Coronary artery (tissue), 2 donors: ENCODE measurements at regions not wholly inside any gene's neighbourhood (a gene's known extent, or its start where the extent isn't known, plus 50 kb on each side); places are given as distances from the start of the nearest gene placed in this dataset.

Experiments
- DNase-seq: peaks from one replicate; pipeline ENCODE4 v3.0.0-alpha.2; 2017; ENCODE audit warnings: low spot score
- H3K27ac ChIP-seq, 2 donors: fragments of 200-600 bp; sonication (generic); one replicate each; pipeline ENCODE4 v1.5.1; 2016 to 2019
- H3K4me3 ChIP-seq: fragments of 200-600 bp; sonication (generic); 2 replicates; pipeline ENCODE4 v1.5.1; 2016; ENCODE audit warnings: mild to moderate bottlenecking, moderate library complexity
- TF ChIP-seq, protein P1 (sequence below): fragments of 200-600 bp; sonication (generic); IDR thresholded peaks from one replicate; pipeline ENCODE4 v1.5.1; 2019; ENCODE audit warnings: antibody characterized with exemption

DNA sequence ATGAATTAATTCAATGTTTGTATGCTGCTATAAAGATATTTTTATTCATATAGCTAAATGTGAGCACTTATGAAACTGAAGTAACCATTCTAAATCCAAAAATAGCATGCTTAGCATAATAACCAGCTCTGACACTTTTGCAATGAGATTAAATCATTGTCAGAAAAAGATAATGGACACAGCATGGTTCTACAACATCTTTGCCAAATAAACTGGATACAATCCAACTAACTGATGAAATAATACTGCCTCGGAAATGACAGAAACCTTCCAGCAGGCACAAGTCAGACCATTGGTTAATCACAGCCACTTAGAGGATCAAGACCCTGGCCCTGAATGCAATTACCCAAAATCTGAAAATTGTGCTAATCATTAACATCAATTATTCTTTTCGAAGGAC lies 592.7 kb upstream of the ADGRL4 start:
- TF ChIP-seq, protein P1, sequence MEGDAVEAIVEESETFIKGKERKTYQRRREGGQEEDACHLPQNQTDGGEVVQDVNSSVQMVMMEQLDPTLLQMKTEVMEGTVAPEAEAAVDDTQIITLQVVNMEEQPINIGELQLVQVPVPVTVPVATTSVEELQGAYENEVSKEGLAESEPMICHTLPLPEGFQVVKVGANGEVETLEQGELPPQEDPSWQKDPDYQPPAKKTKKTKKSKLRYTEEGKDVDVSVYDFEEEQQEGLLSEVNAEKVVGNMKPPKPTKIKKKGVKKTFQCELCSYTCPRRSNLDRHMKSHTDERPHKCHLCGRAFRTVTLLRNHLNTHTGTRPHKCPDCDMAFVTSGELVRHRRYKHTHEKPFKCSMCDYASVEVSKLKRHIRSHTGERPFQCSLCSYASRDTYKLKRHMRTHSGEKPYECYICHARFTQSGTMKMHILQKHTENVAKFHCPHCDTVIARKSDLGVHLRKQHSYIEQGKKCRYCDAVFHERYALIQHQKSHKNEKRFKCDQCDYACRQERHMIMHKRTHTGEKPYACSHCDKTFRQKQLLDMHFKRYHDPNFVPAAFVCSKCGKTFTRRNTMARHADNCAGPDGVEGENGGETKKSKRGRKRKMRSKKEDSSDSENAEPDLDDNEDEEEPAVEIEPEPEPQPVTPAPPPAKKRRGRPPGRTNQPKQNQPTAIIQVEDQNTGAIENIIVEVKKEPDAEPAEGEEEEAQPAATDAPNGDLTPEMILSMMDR, result no peak
- no peak for DNase-seq
- no peak overlapping the region for H3K4me3 ChIP-seq
- no peak overlapping the region for H3K27ac ChIP-seq

DNA sequence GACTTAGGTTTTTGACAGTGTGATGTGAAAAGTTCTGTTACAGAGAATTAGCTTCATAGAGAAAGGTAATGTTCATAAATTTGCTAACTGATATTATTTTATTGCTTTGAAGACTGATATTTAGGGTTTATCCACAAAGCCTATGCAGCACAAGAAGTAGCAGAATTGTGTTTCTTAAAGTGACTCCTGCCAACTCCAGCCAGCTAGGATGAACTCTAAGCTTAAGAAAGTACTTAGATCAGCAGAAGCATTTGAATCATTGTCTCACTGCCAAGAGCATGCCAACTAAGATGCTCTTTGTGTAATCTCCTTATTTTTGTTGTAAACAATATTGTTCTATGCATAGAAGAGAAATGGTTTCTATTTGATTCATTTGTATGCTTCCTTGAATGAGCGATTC lies 589.4 kb upstream of the ADGRL4 start:
- no peak for DNase-seq
- H3K4me3 ChIP-seq, result no peak overlapping the region
- TF ChIP-seq, protein P1, result no peak
- H3K27ac ChIP-seq, result no peak overlapping the region

DNA sequence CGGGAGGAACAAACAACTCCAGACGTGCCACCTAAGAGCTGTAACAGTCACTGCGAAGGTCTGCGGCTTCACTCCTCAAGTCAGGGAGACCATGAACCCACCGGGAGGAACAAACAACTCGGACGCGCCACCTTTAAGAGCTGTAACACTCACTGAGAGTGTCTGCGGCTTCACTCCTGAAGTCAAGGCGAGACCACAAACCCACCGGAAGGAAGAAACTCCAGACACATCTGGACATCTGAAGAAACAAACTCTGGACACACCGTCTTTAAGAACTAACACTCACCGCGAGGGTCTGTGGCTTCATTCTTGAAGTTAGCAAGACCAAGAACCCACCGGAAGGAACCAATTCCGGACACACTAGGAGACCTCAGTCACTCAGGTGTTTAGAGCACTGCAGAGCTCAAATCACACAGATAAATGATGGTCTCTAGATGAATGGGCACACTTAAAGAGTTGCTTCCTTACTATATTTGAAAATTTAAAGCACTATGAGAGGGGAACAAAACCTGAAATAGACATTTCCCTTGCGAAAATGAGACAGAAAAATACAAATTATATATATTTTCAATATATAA lies 587.7 kb upstream of the ADGRL4 start:
- TF ChIP-seq, protein P1, result no peak
- H3K27ac ChIP-seq, result no peak overlapping the region
- no peak for DNase-seq
- H3K4me3 ChIP-seq, result no peak overlapping the region

DNA sequence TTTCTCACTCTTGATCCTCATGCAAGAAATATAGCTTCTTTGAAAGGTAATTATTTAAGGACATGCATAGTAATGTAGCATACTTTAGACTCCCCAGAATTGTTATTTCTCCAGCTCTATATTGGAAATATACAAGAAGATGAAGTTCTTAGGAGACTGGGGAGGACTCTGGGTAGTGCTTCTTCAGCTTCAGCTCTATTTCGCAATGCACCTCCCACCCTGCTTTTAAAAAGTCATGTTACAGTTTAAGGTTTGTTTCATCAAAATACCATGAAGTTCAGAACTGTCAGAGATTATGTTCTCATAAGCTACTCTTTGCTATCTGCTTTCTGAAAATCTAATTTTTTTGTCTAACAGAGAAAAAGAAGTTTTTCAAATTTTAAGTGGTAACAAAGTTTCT lies 586.2 kb upstream of the ADGRL4 start:
- TF ChIP-seq, protein P1, result no peak
- DNase-seq, result no peak
- H3K27ac ChIP-seq, result no peak overlapping the region
- no peak overlapping the region for H3K4me3 ChIP-seq

DNA sequence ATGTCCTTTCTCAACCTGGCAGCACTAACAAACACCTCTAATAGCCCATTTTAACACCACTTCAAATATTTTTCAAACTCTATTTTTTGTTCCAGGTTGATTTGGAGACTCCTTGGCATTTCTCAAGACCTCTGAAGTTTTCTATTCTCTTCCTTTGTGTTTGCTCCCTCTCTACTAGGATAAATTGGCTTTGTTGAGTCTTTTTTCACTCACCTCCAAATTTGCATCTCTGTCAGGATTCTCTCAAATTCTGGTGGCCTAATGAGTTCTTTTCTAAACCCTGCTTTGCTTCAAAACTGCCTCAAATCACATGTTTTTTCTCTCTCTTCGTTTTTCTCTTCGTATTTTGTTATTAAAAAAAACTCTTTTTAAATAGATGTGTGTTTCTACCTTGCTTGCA lies 582.2 kb upstream of the ADGRL4 start:
- TF ChIP-seq, protein P1, result no peak
- Histone ChIP-seq H3K4me3 (no peak overlapping the region), H3K27ac (no peak overlapping the region)
- DNase-seq, result no peak

DNA sequence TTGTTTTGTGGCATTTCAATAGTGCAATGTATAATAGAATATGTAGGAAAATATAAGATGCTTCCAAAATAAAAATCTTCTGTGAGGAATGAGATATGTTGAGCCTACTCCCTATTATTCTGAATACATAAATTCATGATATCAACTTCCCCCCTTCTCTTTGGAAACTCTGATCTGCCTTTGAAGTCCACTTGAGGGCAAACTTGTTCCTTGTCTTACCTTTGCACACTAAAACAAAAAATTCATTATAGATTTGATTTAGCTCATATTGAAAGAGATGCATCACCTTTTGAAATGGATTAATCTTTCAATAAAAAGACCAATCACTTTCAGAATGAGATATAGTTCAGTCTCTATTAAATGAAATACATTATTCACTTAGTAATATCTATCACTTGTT lies 580.7 kb upstream of the ADGRL4 start:
- H3K27ac ChIP-seq, result no peak overlapping the region
- no peak overlapping the region for H3K4me3 ChIP-seq
- no peak for DNase-seq
- TF ChIP-seq, protein P1, result no peak

DNA sequence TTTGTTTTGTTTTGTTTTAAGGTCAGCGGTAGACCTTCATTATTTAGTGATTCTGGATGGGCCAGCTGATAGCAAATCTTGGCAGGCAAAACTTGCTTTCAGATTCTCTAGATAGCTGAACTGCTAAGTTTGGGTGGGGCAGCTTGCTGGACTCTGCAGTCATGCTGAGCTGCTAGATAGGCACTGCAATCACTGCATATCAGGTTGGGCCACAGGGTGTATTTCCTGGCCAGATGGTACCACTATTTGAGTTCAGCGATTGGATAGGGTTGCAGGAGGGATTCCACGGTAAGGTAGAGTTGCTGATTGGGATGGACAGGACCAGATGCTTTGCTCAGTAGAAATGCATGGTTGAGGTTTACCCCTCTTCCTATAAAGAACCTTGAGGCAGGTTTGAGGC lies 579.3 kb upstream of the ADGRL4 start:
- TF ChIP-seq, protein P1, result no peak
- Histone ChIP-seq H3K4me3 (no peak overlapping the region), H3K27ac (no peak overlapping the region)
- no peak for DNase-seq
